Heart left ventricle (tissue), 13 donors: ENCODE measurements at regions not wholly inside any gene's neighbourhood (a gene's known extent, or its start where the extent isn't known, plus 50 kb on each side); places are given as distances from the start of the nearest gene placed in this dataset.

ENCODE experiments used
- CTCF ChIP-seq, 12 donors: fragments of 200-600 bp; sonication (generic) in 4 of 12; IDR thresholded peaks; one replicate each; pipeline versions ENCODE4 v1.5.0 to v1.8.0; 2018 to 2022; ENCODE audit warnings: antibody characterized with exemption in 12 of 12, mild to moderate bottlenecking in 5 of 12
- POLR2A ChIP-seq, 2 donors: fragments of 450-650 bp; IDR thresholded peaks; one replicate each; pipeline ENCODE4 v1.6.1; 2017; ENCODE audit warnings: antibody characterized with exemption in 2 of 2, mild to moderate bottlenecking in 2 of 2, moderate library complexity in 2 of 2
- donor health status: ischemic (EF 13 %, LVEDD 7.1; RV severe dilation, severe dysfunction).
- donor health status: DM: no; HTN: yes; CAD: no.
- donor health status: DM: no; HTN: no; CAD: no.
- donor health status: ischemic (EF 25% LVEDD 6.9; RV normal size, moderate dysfunction).
- donor health status: ischemic (EF 25% LVEDD 5.7; RV mildly dilated, moderate dysfunction).
- donor health status: ischemic (EF 35%, LVEDD 5.7; RV mildly dilated, moderate dysfunction).
- donor health status: nonischemic (EF 11% LVEDD 7.7; RV severe dilation, severe dysfunction).
- donor health status: DM: yes; HTN: yes; CAD: no.
- donor health status: PGD.
- donor health status: ischemic (EF 29% LVEDD 5.4; RV normal size, mild dysfunction).
- donor health status: nonischemic (EF 23%, LVEDD 6.1; RV moderate dilation, normal function).

GRCh38 chr17:71163813-71164122, 957.1 kb upstream of the SOX9 start:
- no peak for TF ChIP-seq POLR2A (IDR thresholded peaks at IDR 0.05)
- TF ChIP-seq CTCF (IDR thresholded peaks at IDR 0.05) = no peak
